NB4 (cell line): ENCODE measurements at regions not wholly inside any gene's neighbourhood (a gene's known extent, or its start where the extent isn't known, plus 50 kb on each side); places are given as distances from the start of the nearest gene placed in this dataset.

Experiments used
- DNase-seq: peaks from one replicate; pipeline ENCODE4 v3.0.0; 2010; ENCODE audit warnings: low read depth
- H3K4me3 ChIP-seq: one replicate; pipeline ENCODE4 v1.5.1; 2011; ENCODE audit warnings: mild to moderate bottlenecking, low read depth, low read length, moderate library complexity
- MYC ChIP-seq: IDR thresholded peaks from 2 replicates; pipeline ENCODE4 v1.6.1; 2011; ENCODE audit warnings: low read depth, low read length
- POLR2A ChIP-seq: IDR thresholded peaks from 2 replicates; pipeline ENCODE4 v1.6.1; 2011; ENCODE audit warnings: mild to moderate bottlenecking; ENCODE audit not compliant: insufficient read length; ENCODE audit errors: extremely low read depth
- TF ChIP-seq, protein P1 (sequence below): IDR thresholded peaks from 2 replicates; pipeline ENCODE4 v1.6.1; 2011; ENCODE audit warnings: low read depth, low read length
- TF ChIP-seq, protein P2 (sequence below): IDR thresholded peaks from one replicate; pipeline ENCODE4 v1.5.1; 2012; ENCODE audit warnings: low read depth, low read length

DNA sequence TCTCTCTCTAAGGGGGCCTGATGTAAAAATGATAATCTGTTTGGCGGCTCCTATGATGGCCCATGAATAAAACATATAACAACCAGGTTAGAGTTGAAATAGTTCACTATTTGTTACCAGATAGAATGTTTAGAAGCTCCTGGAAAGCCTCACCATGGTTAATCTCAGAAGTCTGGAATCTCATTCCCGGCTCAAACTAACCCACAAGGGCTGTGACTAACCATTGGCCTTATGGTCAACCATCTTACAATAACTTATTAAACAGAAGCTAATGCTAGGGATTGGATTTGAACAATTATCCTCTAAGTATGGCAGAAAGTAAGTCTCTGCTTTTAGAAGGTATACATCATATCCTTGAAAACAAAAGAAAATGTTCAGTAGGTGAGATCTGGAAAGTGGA lies 134.1 kb upstream of the ADGRL2 start:
- H3K4me3 ChIP-seq: no peak overlapping the region
- no peak for DNase-seq
- TF ChIP-seq, protein P1, sequence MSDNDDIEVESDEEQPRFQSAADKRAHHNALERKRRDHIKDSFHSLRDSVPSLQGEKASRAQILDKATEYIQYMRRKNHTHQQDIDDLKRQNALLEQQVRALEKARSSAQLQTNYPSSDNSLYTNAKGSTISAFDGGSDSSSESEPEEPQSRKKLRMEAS: no peak
- TF ChIP-seq, protein P2, sequence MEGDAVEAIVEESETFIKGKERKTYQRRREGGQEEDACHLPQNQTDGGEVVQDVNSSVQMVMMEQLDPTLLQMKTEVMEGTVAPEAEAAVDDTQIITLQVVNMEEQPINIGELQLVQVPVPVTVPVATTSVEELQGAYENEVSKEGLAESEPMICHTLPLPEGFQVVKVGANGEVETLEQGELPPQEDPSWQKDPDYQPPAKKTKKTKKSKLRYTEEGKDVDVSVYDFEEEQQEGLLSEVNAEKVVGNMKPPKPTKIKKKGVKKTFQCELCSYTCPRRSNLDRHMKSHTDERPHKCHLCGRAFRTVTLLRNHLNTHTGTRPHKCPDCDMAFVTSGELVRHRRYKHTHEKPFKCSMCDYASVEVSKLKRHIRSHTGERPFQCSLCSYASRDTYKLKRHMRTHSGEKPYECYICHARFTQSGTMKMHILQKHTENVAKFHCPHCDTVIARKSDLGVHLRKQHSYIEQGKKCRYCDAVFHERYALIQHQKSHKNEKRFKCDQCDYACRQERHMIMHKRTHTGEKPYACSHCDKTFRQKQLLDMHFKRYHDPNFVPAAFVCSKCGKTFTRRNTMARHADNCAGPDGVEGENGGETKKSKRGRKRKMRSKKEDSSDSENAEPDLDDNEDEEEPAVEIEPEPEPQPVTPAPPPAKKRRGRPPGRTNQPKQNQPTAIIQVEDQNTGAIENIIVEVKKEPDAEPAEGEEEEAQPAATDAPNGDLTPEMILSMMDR: no peak
- TF ChIP-seq MYC (no peak), POLR2A (no peak)

DNA sequence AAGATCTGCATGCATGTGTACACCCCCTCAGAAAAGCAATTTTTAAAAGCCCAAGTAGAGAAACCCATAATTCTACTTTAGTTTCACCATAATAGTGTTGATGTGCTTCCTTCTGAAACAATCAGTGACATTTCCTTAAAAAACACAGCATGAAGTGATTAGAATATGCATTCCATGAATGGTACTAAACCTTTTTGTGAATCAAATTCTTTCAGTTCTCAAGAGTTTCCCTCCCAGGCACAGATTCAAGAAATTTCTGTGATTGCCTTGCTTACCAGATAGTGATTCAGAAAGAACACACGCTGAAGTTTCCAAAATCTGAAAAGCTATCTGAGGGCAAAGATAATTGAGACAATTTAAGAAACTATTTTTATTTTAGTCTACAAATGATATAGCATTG lies 136.4 kb upstream of the ADGRL2 start:
- TF ChIP-seq, protein P2: no peak
- no peak for TF ChIP-seq MYC
- TF ChIP-seq, protein P1: no peak
- TF ChIP-seq POLR2A: no peak
- DNase-seq: no peak
- H3K4me3 ChIP-seq: no peak overlapping the region

DNA sequence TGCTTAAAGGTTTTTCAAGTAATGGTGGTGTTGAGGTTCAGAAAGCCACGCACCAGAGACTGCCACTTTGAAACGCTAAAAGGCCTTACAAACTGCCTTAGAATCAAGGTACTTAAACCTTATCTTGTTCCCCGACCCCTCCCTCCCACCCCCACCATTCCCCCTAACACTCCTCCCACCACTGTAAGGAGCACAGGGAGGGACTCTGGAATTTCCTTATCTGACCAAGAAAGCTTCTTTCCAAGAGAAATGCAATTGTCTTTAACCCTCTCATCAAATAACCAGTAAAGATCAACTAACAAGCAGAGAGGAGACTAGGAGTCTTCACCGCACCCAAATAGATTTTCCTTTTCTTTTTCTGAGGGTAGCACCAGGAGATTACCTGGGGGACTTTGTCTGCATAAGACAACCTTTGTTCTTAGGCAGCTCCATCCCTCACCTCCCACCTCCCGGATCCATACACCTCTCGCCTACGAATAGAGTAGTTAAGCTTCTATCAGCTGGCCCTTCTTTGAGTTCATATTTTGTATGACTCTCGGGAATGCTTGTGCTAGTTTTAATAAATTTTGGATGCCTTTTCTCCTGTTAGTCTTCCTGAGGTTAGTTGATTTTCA lies 137.7 kb upstream of the ADGRL2 start:
- no peak for TF ChIP-seq MYC
- DNase-seq: no peak
- no peak overlapping the region for H3K4me3 ChIP-seq

DNA sequence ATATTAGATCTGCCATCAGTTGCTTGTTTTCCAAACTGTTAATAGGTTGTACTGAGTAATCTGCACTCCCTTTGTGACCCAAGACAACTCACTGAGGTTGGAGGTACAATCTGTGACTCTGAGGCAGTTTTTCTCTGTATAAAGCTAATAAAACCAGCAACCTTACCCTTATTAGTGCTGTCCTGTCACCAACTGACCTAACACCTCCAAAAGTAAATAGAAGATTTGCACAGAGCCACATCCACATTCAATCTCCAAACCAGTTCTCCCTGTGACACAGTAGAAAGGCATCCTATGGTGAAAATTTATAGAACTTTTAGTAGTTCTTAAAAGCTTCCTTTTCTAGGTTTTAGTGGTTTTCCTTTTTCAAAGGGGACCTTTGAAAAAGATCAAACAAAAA lies 140.4 kb upstream of the ADGRL2 start:
- DNase-seq: no peak

DNA sequence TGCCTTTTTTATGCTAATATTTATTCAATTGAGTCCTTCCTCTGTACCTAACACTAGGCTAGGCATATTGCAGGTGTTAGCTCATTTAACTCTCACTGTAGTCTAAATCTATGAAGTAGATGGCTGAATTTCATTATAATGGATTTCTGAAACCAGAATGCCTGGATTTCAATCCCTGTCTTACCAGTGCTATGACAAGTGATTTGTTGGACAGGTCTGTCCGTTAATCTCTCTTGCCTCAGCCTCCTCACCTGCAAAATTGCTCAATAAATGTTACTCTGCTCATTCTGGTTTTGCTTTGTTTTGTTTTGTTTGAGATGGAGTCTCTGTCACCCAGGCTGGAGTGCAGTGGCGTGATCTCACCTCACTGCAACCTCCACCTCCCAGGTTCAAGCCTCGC lies 146.1 kb upstream of the ADGRL2 start:
- no peak overlapping the region for H3K4me3 ChIP-seq
- TF ChIP-seq MYC: no peak
- TF ChIP-seq, protein P2: no peak
- TF ChIP-seq, protein P1: no peak
- TF ChIP-seq POLR2A: no peak
- no peak for DNase-seq

More for the DNA sequence above, 140.4 kb upstream of the ADGRL2 start:
- no peak overlapping the region for H3K4me3 ChIP-seq
- TF ChIP-seq MYC (no peak), POLR2A (no peak)
- TF ChIP-seq, protein P2: no peak
- TF ChIP-seq, protein P1: no peak

DNA sequence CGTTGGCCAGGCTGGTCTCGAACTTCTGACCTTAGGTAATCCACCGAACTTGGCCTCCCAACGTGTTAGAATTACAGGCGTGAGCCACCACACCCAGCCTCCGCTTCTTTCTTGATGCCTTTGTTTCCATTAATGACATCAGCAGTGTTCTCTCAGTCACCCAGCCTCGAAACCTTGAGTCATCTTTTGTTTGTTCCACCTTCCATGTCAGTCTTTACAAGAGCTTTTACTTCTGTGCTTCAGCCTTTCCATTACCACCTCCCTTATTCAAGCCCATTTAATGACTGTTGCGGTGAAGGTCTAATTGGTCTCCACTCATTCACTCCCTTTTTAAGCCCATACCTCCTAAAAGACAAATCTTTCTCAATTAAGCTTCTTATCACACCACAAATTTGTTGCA lies 146.6 kb upstream of the ADGRL2 start:
- H3K4me3 ChIP-seq: no peak overlapping the region
- no peak for DNase-seq
- TF ChIP-seq, protein P1: no peak
- TF ChIP-seq, protein P2: no peak
